ENCODE measurements at regions not wholly inside any gene's neighbourhood (a gene's known extent, or its start where the extent isn't known, plus 50 kb on each side); places are given as distances from the start of the nearest gene placed in this dataset.

GRCh38 chr10:29948881-29949355, 110.5 kb downstream of the JCAD start:
- no peak overlapping the region for H3K4me2 ChIP-seq (replicated peaks; ENCODE audit: low read depth, low read length, poor library complexity, severe bottlenecking)
- no peak overlapping the region for H3K4me3 Mint-ChIP-seq

DNA sequence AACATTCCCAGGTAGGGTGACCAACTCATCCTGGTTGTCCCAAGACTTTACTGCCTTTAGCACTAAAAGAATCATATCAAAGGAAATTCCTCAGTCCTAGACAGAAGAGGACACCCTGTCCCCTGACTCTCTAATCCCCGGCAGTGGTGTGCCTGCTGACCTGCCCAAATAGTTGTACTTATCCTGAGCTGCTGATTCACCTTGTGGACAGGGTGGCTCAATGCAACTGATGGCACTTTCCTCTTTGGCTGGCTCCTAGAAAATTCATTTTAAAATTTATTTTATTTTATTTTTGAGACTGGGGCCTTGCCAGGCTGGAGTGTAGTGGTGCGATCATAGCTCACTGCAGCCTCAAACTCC, 111.7 kb downstream of the JCAD start:
- intact Hi-C loops (cut with micrococcal nuclease): no loop called here
- H3K4me1 ChIP-seq (ENCODE audit: control insufficient read depth in 2 of 2, insufficient read depth in 2 of 2, low read length in 2 of 2): no peaks in the 10 kb centered on the region
- no peak for DNase-seq
- H3K4me2 ChIP-seq (replicated peaks; ENCODE audit: low read depth, low read length, poor library complexity, severe bottlenecking): no peak overlapping the region
- POLR2A ChIA-PET: no interaction called here
- Mint-ChIP-seq H3K9me3 (ENCODE audit: insufficient read depth) (no peaks in the 10 kb centered on the region), H3K4me1 (no peaks in the 10 kb centered on the region), H3K4me3 (no peak overlapping the region), H3K27ac (no peak overlapping the region), H3K27me3 (peaks cover 3% of the 10 kb centered on the region)
- CTCF ChIA-PET: no interaction called here
- no peak overlapping the region for H3K27ac ChIP-seq (ENCODE audit: low read length in 2 of 2)
- WGBS (ENCODE audit: insufficient coverage): 83% methylated on average over 1 of the region's 2 CpGs
- H3K27me3 ChIP-seq (replicated peaks in 1 of 4; ENCODE audit: control extremely low read depth in 1 of 4, control insufficient read depth in 3 of 4, insufficient read depth in 4 of 4, low read length in 3 of 4): no peaks in the 10 kb centered on the region
- no peak overlapping the region for H3K4me3 ChIP-seq (ENCODE audit: control extremely low read depth in 1 of 5, extremely low read depth in 1 of 5, insufficient read depth in 1 of 5, low read depth in 2 of 5, low read length in 4 of 5)
- H4K20me1 ChIP-seq (ENCODE audit: control insufficient read depth, insufficient read depth, low read length, poor library complexity, severe bottlenecking): no peaks in the 10 kb centered on the region
- H3K9ac ChIP-seq (ENCODE audit: low read length): no peak overlapping the region
- H3K9me3 ChIP-seq (ENCODE audit: control extremely low read depth in 1 of 3, control insufficient read depth in 2 of 3, insufficient read depth in 1 of 3, low read length in 2 of 3): peaks cover 0 to 4% (median 0%) of the 10 kb centered on the region in 3 donors
- TF ChIP-seq CTCF (IDR thresholded peaks at IDR 0.05): no peak
- no peak for TF ChIP-seq EZH2 (IDR thresholded peaks at IDR 0.05; ENCODE audit: borderline replicate concordance, insufficient read depth, low read depth, low read length, poor library complexity, severe bottlenecking)
- no peaks in the 10 kb centered on the region for H3K79me2 ChIP-seq (ENCODE audit: control insufficient read depth, insufficient read depth, low read length)
- H2AFZ ChIP-seq (ENCODE audit: insufficient read depth, low read depth, low read length, poor library complexity, severe bottlenecking): no peak overlapping the region
- ATAC-seq (ENCODE audit: low read depth): no peak
- no peaks in the 10 kb centered on the region for H3K36me3 ChIP-seq (replicated peaks in 1 of 2; ENCODE audit: control extremely low read depth in 1 of 2, control insufficient read depth in 1 of 2, extremely low read depth in 1 of 2, insufficient read depth in 2 of 2, low read length in 1 of 2)

More at GRCh38 chr10:29948881-29949355, 110.5 kb downstream of the JCAD start:
- H3K27ac ChIP-seq (ENCODE audit: low read length in 2 of 2): no peak overlapping the region
- TF ChIP-seq CTCF (IDR thresholded peaks at IDR 0.05) (no peak), EZH2 (IDR thresholded peaks at IDR 0.05; ENCODE audit: borderline replicate concordance, insufficient read depth, low read depth, low read length, poor library complexity, severe bottlenecking) (no peak)
- POLR2A ChIA-PET: no interaction called here
- no peaks in the 10 kb centered on the region for H3K4me1 ChIP-seq (ENCODE audit: control insufficient read depth in 2 of 2, insufficient read depth in 2 of 2, low read length in 2 of 2)
- no peaks in the 10 kb centered on the region for H3K27me3 ChIP-seq (replicated peaks in 1 of 4; ENCODE audit: control extremely low read depth in 1 of 4, control insufficient read depth in 3 of 4, insufficient read depth in 4 of 4, low read length in 3 of 4)
- Mint-ChIP-seq H3K27me3 (peaks cover 3% of the 10 kb centered on the region), H3K4me1 (no peaks in the 10 kb centered on the region), H3K9me3 (ENCODE audit: insufficient read depth) (no peaks in the 10 kb centered on the region), H3K27ac (no peak overlapping the region)
- H2AFZ ChIP-seq (ENCODE audit: insufficient read depth, low read depth, low read length, poor library complexity, severe bottlenecking): no peak overlapping the region
- ATAC-seq (ENCODE audit: low read depth) (no peak), DNase-seq (no peak)
- intact Hi-C loops (cut with micrococcal nuclease): no loop called here
- no peaks in the 10 kb centered on the region for H3K36me3 ChIP-seq (replicated peaks in 1 of 2; ENCODE audit: control extremely low read depth in 1 of 2, control insufficient read depth in 1 of 2, extremely low read depth in 1 of 2, insufficient read depth in 2 of 2, low read length in 1 of 2)
- no peaks in the 10 kb centered on the region for H4K20me1 ChIP-seq (ENCODE audit: control insufficient read depth, insufficient read depth, low read length, poor library complexity, severe bottlenecking)
- peaks cover 0 to 4% (median 0%) of the 10 kb centered on the region in 3 donors for H3K9me3 ChIP-seq (ENCODE audit: control extremely low read depth in 1 of 3, control insufficient read depth in 2 of 3, insufficient read depth in 1 of 3, low read length in 2 of 3)
- CTCF ChIA-PET: interaction anchor here (0.6 kb wide), 1 partner anchor 1172 kb away, joined by 3 read pairs; no protein-coding TSS in a partner anchor
- no peak overlapping the region for H3K9ac ChIP-seq (ENCODE audit: low read length)
- no peak overlapping the region for H3K4me3 ChIP-seq (ENCODE audit: control extremely low read depth in 1 of 5, extremely low read depth in 1 of 5, insufficient read depth in 1 of 5, low read depth in 2 of 5, low read length in 4 of 5)
- WGBS (ENCODE audit: insufficient coverage): 69% methylated on average over 9 of the region's 9 CpGs
- no peaks in the 10 kb centered on the region for H3K79me2 ChIP-seq (ENCODE audit: control insufficient read depth, insufficient read depth, low read length)

Data from B cell (primary cell).